ENCODE measurements at regions not wholly inside any gene's neighbourhood (a gene's known extent, or its start where the extent isn't known, plus 50 kb on each side); places are given as distances from the start of the nearest gene placed in this dataset.
"Not testable (repeated sequence)": the region's sequence is repeated elsewhere in the genome, so short reads cannot be mapped to it uniquely, and the experiment has no call there.

DNA sequence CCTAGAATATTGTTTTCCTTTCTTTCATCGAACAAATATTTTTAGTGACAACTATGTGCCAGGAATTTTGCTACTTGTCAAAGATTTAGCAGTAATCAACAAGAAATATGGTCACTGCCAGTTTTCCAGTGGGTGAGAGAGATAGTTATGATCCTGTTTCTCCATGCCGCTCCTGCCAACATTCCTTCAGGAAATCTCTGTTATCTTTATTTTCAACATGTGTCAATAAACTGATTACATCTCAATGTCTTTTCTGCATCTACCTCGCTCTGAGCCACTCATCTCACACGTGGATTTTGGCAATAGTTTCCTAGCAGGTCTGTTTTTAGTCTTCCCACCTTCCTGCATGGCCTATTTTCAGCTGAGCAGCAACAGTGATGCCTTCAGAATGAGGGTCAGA, 650.0 kb upstream of the STXBP6 start:
- no peak for DNase-seq (ENCODE audit: low read depth)

DNA sequence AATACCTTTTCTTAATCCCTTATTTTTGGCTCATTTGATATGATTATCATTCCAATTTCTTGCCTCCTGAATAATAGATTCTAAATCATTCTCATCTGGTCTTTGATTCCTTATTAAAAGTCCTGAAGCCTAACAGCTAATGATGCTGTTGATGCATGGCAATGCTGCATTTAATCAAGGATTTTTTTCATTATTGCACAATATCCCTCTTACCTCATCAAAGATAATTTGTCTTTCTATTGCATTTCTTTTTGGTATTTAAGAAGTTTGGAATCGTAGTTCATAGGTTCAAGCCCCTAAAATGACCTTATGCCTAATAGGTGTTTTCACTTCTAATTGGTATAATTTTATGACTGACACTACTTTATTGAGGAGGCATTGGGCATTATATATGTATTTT, 648.2 kb upstream of the STXBP6 start:
- DNase-seq (ENCODE audit: low read depth): no peak

DNA sequence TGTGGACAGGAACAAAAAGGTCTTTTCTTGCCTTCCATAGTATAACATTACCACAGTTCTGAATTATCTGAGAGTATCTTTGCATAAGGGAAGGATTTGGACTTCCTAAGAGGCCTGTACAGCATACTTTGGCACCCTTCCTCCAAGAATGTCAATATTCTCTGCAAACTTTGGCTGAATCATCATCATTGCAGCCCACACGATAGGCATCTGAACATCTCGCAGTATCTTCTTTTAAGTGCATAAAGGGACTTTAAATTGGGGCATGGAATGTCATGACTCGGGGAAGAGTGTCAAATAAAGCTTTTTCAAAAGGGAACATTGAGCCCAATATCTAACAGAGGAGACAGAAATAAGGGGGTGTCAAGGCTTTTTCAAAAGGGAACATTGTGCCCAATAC, 646.2 kb upstream of the STXBP6 start:
- no peak for DNase-seq (ENCODE audit: low read depth)

DNA sequence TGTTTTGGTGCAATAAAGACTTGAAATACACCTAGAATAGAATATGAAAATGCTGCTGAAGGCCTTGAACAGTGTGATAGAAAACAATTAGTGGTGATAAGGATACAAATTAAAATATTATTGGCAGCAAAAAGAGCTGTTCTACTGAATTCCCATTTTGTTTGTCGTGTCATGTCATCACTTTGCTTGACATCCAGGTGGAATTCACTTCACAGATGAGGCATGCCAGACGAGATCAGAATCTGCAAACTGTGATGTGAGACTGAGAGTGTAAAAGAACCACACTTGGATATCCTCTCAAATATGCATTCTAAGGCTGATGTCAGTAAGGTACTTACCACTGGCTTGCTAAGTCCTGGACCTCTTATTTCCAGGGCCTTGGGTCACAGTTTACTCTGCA, 635.1 kb upstream of the STXBP6 start:
- DNase-seq (ENCODE audit: low read depth): no peak

DNA sequence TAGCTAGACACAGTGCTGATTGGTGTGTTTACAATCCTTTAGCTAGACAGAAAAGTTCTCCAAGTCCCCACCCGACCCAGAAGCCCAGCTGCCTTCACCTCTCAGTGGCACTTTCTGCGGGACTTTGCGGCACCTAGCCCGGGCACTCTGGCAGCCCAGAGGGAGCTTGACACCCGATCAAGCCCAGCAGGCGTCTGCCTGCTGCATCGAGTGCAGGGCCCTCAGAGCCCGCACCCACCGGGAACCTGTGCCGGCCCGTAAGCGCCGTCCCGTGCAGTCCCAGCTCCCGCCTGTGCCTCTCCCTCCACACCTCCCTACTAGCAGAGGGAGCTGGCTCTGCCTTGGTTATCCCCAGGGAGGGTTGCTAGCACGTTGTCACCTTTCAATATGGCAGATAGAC, 631.0 kb upstream of the STXBP6 start:
- DNase-seq (ENCODE audit: low read depth): no peak

DNA sequence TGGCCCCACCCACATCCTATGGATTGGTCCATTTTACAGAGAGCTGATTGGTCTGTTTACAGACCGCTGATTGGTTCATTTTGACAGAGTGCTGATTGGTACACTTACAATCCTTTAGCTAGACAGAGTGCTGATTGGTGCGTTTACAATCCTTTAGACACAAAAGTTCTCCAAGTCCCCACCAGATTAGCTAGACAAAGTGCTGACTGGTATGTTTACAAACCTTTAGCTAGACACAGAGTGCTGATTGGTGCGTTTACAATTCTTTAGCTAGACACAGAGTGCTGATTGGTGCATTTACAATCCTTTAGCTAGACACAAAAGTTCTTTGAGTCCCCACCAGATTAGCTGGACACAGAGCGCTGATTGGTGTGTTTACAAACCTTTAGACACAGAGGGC, 630.6 kb upstream of the STXBP6 start:
- DNase-seq (ENCODE audit: low read depth): not testable (repeated sequence)

DNA sequence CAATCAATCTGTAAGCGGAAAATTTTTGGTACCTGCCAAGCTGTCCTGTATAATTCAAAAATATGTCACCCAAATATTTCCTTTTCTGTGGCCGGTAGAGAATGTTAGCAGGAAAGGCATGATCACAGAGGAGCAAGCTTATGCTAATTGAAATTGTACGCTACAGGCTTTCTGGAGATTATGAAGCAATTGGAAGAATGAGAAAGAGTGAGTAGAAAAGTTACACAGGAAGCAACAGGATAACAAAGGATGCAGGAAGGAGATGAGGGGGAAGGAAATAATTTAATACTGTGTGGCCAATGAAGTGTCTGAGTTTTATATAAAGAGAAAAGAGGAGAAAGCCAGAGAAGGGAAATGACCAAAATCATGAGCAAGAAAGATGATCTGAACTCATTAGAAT, 627.2 kb upstream of the STXBP6 start:
- no peak for DNase-seq (ENCODE audit: low read depth)

DNA sequence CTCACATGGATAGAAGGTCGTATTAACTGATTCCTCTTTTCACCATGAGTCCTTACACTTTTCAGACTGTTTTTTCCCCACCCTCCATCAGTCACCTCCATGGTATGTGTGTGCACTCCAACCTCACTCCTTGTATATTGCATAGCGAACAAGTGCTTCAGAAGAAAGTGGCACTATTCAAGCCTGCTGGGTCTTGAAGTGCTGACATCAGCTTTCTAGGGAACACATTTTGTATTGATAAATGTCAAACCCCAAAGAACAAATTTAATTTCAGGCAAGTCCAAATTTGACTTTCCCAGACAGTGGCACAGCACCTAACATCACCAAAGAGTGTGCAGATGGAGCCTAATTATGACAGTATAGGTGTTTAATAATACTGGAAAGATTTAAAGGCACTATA, 617.4 kb upstream of the STXBP6 start:
- no peak for DNase-seq (ENCODE audit: low read depth)

DNA sequence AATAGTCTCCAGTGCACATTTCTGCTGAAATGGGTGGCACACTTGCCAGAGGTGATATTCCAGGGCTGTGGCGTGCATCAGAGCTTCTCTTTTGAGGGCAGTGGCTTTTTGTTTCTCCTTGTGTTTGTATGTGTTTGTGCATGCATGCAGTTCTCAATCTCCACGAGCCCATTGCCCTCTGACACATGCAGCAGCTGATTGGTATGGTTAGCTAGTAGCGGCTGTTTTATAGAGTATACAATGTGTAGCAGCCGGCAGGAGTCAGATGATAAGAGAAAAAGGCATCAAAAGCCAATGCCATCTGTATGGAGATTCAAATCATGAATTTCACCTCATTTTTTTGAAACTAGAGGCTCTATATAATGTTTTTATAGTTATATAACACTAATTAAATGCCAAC, 616.9 kb upstream of the STXBP6 start:
- DNase-seq (ENCODE audit: low read depth): no peak

DNA sequence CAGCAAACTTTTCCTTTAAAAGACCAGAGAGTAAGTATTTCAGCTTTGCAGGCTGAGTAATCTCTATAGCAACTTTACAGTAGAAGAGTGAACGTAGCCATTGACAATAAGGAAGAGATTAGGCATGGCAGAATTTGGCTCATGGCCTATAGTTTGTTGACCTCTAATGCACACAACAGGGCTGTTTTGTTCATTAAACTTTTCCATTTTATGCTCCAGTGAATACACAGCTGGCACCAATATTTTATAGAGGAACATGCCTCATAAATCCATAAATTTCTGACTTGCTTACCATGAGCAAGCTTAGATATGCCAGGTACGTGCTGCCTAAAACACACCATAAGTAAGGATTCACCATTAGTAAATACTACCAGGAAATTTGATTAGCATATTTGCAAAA, 609.0 kb upstream of the STXBP6 start:
- DNase-seq (ENCODE audit: low read depth): no peak

DNA sequence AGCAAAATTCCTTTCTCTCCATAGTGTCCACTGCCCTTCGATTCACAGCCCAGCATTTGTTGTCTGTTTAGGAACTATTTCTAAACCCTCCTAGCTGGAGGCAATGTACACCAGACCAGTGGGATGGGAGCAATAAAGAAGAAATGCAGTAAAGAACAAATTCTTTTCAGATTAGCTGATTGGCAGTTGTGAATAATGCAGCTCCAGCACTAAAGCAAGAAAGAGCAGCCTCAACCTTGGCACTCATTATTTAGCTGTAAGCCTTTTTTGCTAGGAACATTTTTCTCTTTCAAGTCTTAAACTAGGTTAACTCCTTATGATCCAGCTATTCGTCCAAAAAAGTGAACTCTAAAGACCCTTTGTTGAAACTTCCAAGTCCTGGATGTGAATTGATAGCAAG, 580.5 kb upstream of the STXBP6 start:
- DNase-seq (ENCODE audit: low read depth): no peak

DNA sequence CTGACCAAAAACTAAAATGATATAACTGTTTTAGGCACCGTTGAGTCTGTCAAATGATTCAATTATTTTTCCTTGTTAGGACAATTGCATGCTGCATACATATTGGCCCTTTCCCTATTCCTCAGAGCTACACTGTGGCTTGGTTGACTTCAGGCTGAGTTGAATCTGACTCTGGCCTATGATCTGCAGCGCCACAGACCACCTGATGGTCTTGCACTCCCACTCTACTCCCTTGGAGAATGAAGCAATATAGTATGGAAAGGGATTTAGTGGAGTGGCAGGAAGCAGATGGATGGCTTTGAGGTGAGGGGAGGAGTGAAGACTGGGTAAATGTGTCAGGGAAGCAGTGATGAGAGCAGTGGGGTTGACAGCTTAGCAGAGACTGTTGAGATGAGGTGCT, 579.0 kb upstream of the STXBP6 start:
- no peak for DNase-seq (ENCODE audit: low read depth)

DNA sequence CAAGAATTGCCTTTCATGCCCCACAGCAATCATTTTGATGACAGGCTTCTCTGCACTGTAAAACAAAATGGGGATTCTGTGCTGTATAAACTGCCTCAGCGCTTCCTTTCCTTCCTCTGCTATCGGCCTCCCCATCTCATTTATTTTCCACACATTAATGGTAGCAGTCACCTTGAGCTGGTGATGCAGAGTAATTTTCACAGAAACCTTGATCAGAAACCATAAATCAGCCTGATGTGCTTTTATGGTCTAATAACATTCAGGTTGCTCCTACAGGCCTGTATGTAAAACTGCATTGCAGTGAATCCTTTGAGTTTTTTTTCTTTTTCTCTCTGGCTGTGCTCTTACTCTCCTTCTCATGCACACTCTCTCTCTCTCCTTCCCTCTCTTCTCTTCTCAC, 578.4 kb upstream of the STXBP6 start:
- no peak for DNase-seq (ENCODE audit: low read depth)

DNA sequence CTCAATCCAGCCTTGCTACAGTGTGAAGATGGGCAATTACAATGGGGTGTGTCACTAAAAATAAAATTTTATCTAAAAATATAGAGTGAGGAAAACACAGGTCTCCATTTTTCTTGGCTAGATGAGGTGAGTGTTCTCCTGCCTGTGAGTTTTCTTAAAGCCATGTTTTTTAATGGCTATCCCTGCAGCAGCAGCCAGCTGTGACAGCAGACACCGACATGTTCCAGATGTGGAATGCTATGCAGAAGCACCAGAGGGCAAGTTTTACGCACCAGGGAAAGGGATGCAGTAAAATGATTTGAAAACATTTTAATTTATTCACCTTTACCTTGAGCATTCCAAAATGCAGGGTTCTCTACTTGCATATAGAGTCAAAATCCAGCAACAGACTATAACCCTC, 577.0 kb upstream of the STXBP6 start:
- no peak for DNase-seq (ENCODE audit: low read depth)

DNA sequence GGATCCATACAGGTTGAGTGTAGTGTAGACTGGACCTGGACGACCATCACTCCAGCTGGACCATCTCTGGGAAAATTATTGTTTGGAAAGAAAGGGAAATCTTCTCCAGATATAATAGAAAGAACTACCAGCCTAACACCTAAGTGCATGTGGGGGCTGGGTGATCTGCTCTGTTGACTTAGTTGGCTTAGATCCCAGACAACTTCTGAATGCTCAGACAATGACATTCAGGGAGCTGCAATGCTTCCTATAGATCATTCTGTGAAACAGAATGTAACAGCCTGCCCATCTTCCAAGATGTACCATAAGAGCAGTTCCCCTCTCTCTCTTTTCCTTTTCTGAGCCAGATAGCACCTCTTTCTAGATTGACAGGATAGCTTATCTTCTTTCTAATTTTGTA, 572.8 kb upstream of the STXBP6 start:
- no peak for DNase-seq (ENCODE audit: low read depth)

DNA sequence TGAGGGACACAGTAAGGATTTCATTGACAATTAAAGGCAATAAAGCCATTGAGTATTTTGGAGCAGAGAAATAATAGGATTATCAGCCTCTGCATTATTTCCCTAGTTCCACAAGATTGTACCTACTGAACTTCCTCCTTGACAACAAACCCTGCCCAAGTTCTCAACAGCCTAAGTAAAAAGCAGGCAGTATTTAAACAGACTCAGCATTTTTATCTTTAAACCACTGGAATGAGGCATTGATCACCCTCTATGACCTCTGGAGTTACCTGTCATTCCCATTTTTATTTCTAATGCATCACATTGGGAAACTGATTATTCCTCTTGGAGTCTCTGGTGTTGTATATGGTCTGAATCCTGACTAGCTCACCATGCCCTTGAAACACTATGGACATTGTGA, 570.6 kb upstream of the STXBP6 start:
- DNase-seq (ENCODE audit: low read depth): no peak

DNA sequence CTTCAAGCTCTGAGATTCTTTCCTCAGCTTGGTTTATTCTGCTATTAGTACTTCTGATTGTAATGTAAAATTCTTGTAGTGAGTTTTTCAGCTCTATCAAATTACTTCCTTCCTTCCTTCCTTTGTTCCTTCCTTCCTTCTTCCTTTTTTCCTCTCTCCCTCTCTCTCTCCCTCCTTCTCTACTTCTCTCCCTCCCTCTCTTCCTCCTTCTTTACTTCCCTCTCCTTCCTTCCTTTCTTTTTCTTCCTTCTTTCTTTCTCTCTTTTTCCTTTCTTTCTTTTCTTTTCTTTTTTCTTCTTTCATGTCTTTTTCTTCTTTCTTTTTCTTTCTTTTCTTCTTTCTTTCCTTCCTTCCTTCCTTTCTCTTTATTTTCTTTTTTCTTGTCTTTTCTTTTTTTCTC, 565.2 kb upstream of the STXBP6 start:
- no peak for DNase-seq (ENCODE audit: low read depth)

DNA sequence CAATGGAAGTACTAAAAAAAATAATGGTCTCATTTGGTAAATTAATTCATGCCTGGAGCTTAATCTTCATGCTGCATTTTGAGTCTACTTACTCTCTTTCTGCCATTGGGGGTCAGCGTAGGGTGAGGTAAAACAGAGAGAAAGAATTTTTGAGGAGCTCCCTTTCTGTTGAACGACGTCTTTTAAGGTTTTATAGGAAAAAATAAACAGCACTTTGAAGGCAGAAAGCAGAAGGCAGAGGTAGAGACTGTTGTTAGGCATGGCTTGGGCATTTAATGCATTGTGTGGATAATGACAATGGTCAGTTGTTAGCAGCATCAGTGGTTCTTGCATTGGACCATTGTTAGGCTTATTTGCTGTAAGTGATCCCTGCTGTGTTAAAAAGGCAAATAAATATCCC, 557.2 kb upstream of the STXBP6 start:
- no peak for DNase-seq (ENCODE audit: low read depth)

DNA sequence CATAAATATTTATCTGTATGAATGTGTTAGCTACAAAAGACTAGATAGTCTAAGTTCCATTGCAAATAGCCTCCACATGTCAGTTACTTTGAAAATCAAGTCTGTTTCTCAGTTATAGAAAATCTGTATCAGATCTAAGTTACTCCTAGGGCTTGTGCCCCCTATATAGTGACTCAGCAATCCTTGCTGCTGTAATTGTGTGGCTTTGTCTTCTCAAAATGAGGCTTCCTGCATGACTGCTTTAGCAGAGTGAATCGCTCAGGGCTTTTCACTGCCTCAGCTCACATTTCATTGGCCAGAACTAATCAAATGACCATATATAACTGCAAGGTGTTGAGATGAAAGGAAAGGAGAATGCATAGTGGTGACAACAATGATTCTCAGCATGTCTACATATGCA, 552.2 kb upstream of the STXBP6 start:
- DNase-seq (ENCODE audit: low read depth): no peak

DNA sequence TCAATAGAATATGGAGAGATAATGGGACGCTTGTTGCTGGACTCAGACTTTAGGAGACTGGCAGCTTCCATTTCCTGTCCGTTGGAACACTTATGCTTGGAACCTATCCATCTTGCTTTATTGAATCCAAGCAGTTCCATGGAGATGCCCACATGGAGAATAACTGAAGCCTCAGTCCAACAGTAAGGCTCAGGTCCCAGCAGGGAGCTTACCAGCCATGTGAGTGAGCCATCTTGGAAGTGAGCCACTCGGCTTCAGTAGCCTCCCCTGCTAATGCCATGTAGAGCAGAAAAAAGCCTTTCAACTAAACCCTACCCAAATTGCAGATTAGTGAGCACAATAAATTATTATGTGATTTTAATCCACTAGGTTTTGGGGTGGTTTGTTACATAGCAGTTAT, 538.8 kb upstream of the STXBP6 start:
- no peak for DNase-seq (ENCODE audit: low read depth)

DNA sequence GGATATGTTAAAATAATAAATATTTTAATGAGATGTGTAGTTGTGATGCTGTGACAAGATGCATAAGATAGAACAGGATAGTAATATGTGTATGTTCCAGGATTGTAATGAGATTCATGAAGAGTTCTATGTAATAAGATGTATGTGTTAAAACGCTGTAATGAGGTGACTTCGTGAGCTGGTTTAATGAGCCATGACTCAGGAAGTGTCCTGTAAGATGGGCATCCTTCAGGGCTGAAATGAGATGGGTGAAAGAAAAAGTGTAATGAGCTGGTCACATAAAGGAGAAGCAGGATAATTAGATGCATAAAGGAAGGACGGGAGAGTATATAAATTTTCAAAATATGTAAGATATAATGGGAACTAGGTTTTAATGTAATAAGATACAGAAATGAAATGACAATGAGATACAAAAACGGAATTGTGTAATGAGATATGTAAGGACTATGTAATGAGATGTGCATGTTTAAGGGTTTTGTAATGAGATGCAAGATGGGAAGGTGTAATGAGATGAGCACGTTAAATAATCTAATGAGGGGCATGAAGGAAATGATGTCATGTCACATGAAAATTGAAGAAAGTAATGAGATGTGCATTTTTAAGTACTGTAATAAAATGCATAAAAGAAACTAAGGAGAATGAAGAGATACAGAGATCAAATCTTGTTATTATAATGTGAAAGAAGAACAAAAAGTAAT, 524.8 kb upstream of the STXBP6 start:
- no peak for DNase-seq (ENCODE audit: low read depth)

DNA sequence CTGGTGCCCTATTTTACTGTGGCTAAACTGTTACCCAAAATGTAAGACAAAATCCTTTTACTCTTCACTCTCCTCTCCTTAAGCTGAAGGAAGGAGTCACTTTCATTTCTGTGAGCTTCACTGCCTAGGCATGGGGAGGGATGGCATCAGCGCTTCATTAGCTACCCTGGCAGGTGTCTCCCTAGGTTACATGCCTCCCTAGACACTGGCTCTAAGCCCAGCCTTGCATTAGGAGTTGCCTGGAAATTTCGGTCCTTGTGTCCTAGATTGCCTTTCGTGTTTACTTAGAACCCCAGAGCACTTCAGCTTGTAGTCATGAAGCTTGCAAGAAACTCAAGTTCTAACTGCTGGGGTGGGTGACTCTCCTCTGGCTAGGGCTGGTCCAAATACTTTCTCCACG, 520.5 kb upstream of the STXBP6 start:
- no peak for DNase-seq (ENCODE audit: low read depth)

DNA sequence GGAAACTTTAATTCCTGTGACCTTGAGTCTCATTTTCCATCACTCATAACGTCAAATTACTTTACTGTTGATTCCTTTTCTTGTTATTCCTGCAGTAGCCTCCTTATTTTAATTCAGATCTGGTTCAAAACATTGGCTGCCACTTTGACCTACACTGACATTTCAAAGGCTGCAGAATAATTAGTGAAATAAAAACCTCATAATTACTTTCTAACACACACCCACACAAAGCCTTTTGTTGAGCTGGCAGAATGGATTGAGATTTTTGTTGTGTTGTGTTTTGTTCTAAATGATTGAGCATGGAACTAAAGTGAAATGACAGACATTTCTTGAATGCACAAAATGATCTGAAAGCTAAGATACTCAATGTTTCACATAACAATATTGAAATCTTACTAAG, 507.5 kb upstream of the STXBP6 start:
- no peak for DNase-seq (ENCODE audit: low read depth)

DNA sequence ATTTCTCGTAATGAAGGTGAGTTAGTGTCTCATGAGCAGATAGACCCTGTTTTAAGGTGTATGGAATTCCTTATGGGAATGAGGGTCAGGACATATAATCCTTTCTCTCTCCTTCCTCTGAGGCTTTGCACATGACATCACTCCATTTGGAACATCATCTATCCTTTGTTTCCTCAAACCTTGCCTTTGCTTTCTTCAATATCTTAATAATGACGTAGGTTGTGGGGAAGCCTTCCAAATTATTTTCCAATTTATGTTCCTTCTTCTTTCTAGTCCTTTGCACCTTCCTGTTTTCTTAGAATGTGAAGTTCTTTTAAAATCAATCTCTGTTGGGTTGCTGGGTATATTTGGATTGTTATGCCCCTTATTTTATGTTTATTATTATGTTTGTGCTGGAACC, 502.9 kb upstream of the STXBP6 start:
- DNase-seq (ENCODE audit: low read depth): no peak

All from myocyte (in vitro differentiated cells).